ENCODE measurements at regions not wholly inside any gene's neighbourhood (a gene's known extent, or its start where the extent isn't known, plus 50 kb on each side); places are given as distances from the start of the nearest gene placed in this dataset.

GRCh38 chr1:70764747-70765146 lies 282.9 kb downstream of the PTGER3 start:
- TF ChIP-seq POLR2AphosphoS5 (IDR thresholded peaks at IDR 0.05) (no peak), POLR2A (IDR thresholded peaks at IDR 0.05) (no peak), EP300 (IDR thresholded peaks at IDR 0.05) (no peak), CTCF (IDR thresholded peaks at IDR 0.05) (no peak)

All from suprapubic skin (tissue), 4 donors.